Upper lobe of left lung (tissue), 4 donors: ENCODE measurements at regions not wholly inside any gene's neighbourhood (a gene's known extent, or its start where the extent isn't known, plus 50 kb on each side); places are given as distances from the start of the nearest gene placed in this dataset.

Source experiments
- CTCF ChIP-seq, 6 experiments: fragments of 450-650 bp in 4 of 6; fragments of 200-600 bp in 2 of 6; sonication (generic) in 2 of 6; IDR thresholded peaks; one replicate each; pipeline ENCODE4 v1.5.1; 2016 to 2019; ENCODE audit warnings: antibody characterized with exemption in 6 of 6
- EP300 ChIP-seq, 4 donors: sonication (generic); formaldehyde crosslinking; IDR thresholded peaks; one replicate each; pipeline ENCODE4 v1.5.1; 2017; ENCODE audit warnings: antibody characterized with exemption in 4 of 4, control low read depth in 2 of 4
- POLR2A ChIP-seq, 4 donors: fragments of 450-650 bp; IDR thresholded peaks; one replicate each; pipeline ENCODE4 v1.5.1; 2016 to 2017; ENCODE audit warnings: antibody characterized with exemption in 4 of 4, mild to moderate bottlenecking in 2 of 4
- POLR2AphosphoS5 ChIP-seq, 2 donors: sonication (generic); formaldehyde crosslinking; IDR thresholded peaks; one replicate each; pipeline ENCODE4 v1.5.1; 2017; ENCODE audit warnings: antibody characterized with exemption in 2 of 2

- TF ChIP-seq POLR2A (IDR thresholded peaks at IDR 0.05) (no peak), CTCF (IDR thresholded peaks at IDR 0.05) (no peak), POLR2AphosphoS5 (IDR thresholded peaks at IDR 0.05) (no peak), EP300 (IDR thresholded peaks at IDR 0.05) (no peak)
Observed at GRCh38 chr11:13193613-13194012, 84.0 kb upstream of the BMAL1 start.
